Testis (tissue), 2 donors: ENCODE measurements at regions not wholly inside any gene's neighbourhood (a gene's known extent, or its start where the extent isn't known, plus 50 kb on each side); places are given as distances from the start of the nearest gene placed in this dataset.
A peak's percentile ranks its signal among the peaks of the same experiment; 100 is the strongest.
"Not testable (repeated sequence)": the region's sequence is repeated elsewhere in the genome, so short reads cannot be mapped to it uniquely, and the experiment has no call there.

Experiments
- DNase-seq: peaks from one replicate; pipeline ENCODE4 v3.0.0-alpha.2; 2019
- H3K27ac ChIP-seq, 2 donors: fragments of 200-600 bp; sonication (generic); one replicate each; pipeline ENCODE4 v1.5.1; 2019
- H3K27me3 ChIP-seq: fragments of 200-600 bp; sonication (generic); one replicate; pipeline ENCODE4 v1.5.1; 2019
- H3K36me3 ChIP-seq: fragments of 200-600 bp; sonication (generic); one replicate; pipeline ENCODE4 v1.5.1; 2017; ENCODE audit warnings: low read depth; ENCODE audit errors: missing control alignments
- H3K4me1 ChIP-seq: fragments of 200-600 bp; sonication (generic); one replicate; pipeline ENCODE4 v1.5.1; 2019
- H3K4me3 ChIP-seq, 2 donors: fragments of 200-600 bp; sonication (generic); one replicate each; pipeline ENCODE4 v1.5.1; 2017 to 2019
- H3K9me3 ChIP-seq: fragments of 200-600 bp; sonication (generic); one replicate; pipeline ENCODE4 v1.5.1; 2017
- POLR2A ChIP-seq: fragments of 450-650 bp; IDR thresholded peaks from one replicate; pipeline ENCODE4 v1.6.1; 2017; ENCODE audit warnings: antibody characterized with exemption, mild to moderate bottlenecking, moderate library complexity
- WGBS, 2 donors: methylation state at CpG; one replicate each; pipeline ENCODE4 v1.1.5; 2018; 5-methylcytosine and 5-hydroxymethylcytosine counted together
- intact Hi-C: fragments of 100-400 bp; cut with DNase I; formaldehyde crosslinking; loops from one replicate; pipeline ENCODE4 v1.15.1; 2023; ENCODE audit warnings: low total_unique reads
- TF ChIP-seq, protein P1 (sequence below), 3 experiments: fragments of 450-650 bp in 2 of 3; fragments of 200-600 bp in 1 of 3; sonication (generic) in 1 of 3; IDR thresholded peaks; one replicate each; pipeline ENCODE4 v1.5.1; 2016 to 2019; ENCODE audit warnings: antibody characterized with exemption in 3 of 3, mild to moderate bottlenecking in 2 of 3, moderate library complexity in 1 of 3

DNA sequence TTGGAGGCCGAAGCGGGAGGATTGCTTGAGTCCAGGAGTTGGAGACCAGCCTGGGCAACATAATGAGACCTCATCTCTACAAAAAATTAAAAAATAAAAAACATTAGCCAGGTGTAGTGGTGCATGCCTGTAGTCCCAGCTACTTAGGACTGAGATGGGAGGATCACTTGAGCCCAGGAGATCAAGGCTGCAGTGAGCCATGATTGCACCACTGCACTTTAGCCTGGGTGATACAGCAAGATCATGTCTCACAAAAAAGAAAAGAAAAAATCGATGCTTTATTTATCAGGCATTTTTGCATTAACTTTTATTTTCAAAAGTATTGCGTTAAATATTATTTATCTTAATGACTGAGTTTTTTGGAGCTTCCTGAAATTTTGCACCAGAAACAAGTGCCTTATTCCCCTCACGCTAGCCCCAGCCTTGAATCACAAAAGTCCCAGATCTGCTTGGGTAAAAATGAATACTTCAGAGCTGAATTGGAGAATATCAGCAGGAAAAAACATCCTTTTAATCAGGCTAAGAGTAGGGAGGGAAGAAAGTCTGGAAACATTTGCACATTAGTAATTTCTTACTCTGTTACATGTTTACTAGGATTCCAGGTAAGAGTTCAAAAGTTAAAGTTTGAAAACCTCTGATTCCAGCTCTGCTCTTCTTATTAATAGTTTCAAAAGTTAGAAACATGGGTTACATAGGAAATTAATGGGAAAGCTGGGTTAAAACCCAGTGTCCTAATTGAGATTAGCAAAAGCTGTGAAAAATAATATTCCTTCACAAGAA lies 111.4 kb upstream of the FOXN2 start:
- no peaks in the 10 kb centered on the region for H3K27me3 ChIP-seq
- H3K27ac ChIP-seq, result no peak overlapping the region
- H3K9me3 ChIP-seq, result no peaks in the 10 kb centered on the region
- no peak overlapping the region for H3K4me3 ChIP-seq
- TF ChIP-seq, protein P1, sequence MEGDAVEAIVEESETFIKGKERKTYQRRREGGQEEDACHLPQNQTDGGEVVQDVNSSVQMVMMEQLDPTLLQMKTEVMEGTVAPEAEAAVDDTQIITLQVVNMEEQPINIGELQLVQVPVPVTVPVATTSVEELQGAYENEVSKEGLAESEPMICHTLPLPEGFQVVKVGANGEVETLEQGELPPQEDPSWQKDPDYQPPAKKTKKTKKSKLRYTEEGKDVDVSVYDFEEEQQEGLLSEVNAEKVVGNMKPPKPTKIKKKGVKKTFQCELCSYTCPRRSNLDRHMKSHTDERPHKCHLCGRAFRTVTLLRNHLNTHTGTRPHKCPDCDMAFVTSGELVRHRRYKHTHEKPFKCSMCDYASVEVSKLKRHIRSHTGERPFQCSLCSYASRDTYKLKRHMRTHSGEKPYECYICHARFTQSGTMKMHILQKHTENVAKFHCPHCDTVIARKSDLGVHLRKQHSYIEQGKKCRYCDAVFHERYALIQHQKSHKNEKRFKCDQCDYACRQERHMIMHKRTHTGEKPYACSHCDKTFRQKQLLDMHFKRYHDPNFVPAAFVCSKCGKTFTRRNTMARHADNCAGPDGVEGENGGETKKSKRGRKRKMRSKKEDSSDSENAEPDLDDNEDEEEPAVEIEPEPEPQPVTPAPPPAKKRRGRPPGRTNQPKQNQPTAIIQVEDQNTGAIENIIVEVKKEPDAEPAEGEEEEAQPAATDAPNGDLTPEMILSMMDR (IDR thresholded peaks at IDR 0.05), result no peak
- no peak for TF ChIP-seq POLR2A
- DNase-seq, result no peak
- WGBS, 2 donors, result 88 to 91% methylated on average over 5 of the region's 5 CpGs
- intact Hi-C loops, result no loop called here
- H3K4me1 ChIP-seq, result no peaks in the 10 kb centered on the region
- H3K36me3 ChIP-seq, result no peaks in the 10 kb centered on the region

DNA sequence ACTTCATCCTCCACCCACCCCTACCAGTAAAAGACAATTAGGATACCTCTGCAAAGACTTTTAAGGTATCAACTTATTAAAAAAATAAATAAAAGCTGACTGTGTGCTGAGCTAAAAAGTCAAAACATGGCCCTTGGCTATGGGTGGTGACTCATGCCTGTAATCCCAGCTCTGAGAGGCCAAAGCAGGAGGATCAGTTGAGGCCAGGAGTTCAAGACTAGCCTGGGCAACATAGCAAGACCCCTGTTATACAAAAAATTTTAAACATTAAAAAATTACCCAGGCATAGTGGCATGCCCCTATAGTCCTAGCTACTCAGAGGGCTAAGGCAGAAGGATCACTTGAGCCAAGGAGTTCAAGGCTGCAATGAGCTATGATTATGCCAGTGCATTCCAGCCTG lies 110.8 kb upstream of the FOXN2 start:
- intact Hi-C loops, result no loop called here
- TF ChIP-seq, protein P1 (IDR thresholded peaks at IDR 0.05), result no peak
- no peak for TF ChIP-seq POLR2A
- Histone ChIP-seq H3K27ac (no peak overlapping the region), H3K27me3 (no peaks in the 10 kb centered on the region), H3K4me1 (peaks cover under 1% of the 10 kb centered on the region), H3K9me3 (no peaks in the 10 kb centered on the region), H3K36me3 (no peaks in the 10 kb centered on the region), H3K4me3 (no peak overlapping the region)
- DNase-seq, result no peak

DNA sequence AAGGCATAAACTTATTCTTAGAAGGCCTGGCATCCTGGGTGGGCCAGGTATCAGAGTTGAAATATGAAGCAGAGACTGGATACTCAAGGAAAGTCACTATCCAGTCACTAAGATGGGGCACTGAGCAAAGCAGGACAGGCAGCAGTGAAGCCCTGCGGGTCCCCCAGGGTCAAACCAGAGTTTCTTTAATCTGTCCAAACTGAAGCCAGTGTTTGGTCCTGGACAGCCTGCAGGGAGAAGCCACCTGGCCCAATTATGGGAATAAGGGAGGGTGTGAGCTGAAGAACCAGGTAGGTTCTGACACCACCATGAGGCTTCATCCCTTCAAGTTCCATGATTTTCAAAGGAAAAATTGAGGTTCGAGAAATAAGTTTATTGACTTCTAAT lies 109.7 kb upstream of the FOXN2 start:
- no peaks in the 10 kb centered on the region for H3K36me3 ChIP-seq
- TF ChIP-seq POLR2A, result no peak
- TF ChIP-seq, protein P1 (IDR thresholded peaks at IDR 0.05), result no peak
- intact Hi-C loops, result no loop called here
- H3K27me3 ChIP-seq, result no peaks in the 10 kb centered on the region
- peak overlapping the region; percentile 26 to 33 for H3K27ac ChIP-seq
- H3K4me1 ChIP-seq, result peaks cover 11% of the 10 kb centered on the region
- no peak for DNase-seq
- H3K9me3 ChIP-seq, result no peaks in the 10 kb centered on the region
- WGBS, 2 donors, result 80 to 87% methylated on average over 2 of the region's 2 CpGs
- H3K4me3 ChIP-seq, result no peak overlapping the region

DNA sequence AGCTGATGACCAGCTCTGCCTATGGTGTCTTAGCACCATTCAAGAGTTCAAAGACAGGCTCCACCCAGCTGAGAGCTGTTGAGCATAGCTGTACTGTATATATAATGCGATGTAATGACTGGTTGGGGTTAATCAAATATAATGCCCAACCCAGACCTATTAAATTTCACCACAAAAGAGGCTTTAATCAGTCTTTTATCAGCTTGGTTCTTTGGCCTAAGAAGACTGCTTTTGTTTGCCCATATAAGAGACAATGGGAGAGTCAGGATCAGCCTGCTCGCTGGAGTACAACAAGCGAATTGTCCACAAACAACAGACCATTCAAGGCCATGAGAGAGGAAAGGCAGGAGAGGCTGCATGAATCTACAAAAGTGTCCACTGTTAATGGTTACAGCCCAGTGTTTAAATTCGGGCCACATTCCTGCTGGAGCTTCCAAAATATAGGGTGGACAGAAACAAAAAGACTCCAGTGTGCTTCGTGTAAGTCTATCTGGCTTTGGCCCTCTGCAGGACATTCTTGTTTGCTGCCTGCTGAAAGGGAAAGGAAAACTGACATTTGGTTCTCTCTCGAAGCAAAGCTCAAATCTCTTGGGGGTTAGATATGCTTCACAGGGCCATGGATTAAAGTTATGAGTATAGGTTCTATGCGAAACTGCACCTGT lies 109.2 kb upstream of the FOXN2 start:
- Histone ChIP-seq H3K27ac (peak overlapping the region; percentile 26 to 64), H3K4me1 (peaks cover 11% of the 10 kb centered on the region)
- WGBS, 2 donors, result 63 to 75% methylated on average over 7 of the region's 7 CpGs

DNA sequence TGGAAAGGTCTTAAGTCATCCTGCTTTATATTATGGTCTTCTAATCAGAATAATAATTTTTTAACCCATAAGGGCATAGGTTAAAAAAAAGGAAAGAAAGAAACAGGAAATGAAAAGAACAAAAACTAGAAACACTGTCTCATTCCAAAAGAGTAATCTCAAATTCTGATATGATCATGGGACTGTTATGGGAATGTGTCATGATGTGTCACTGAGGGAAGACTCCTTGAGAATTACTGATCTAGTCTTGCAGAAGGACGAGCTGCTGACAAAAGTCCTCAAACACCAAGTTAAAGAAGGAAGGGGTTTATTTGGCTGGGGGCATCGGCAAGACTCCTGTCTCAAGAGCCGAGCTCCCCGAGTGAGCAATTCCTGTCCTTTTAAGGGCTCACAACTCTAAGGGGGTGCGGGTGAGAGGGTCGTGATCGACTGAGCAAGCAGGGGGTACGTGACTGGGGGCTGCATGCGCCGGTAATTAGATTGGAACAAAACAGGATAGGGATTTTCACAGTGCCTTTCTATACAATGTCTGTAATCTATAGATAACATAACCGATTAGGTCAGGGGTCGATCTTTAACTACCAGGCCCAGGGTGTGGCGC lies 108.3 kb upstream of the FOXN2 start:
- H3K27me3 ChIP-seq, H3K9me3 ChIP-seq, H3K36me3 ChIP-seq, DNase-seq, intact Hi-C loops, H3K4me3 ChIP-seq: not testable (repeated sequence)
- Histone ChIP-seq H3K27ac (peak overlapping the region; percentile 8 to 64), H3K4me1 (peaks cover 11% of the 10 kb centered on the region)
- 91 to 94% methylated on average over 13 of the region's 13 CpGs for WGBS, 2 donors

More for the DNA sequence above, 109.2 kb upstream of the FOXN2 start:
- DNase-seq, result peak; percentile 65
- no peak for TF ChIP-seq POLR2A
- TF ChIP-seq, protein P1 (IDR thresholded peaks at IDR 0.05), result no peak
- Histone ChIP-seq H3K9me3 (no peaks in the 10 kb centered on the region), H3K4me3 (no peak overlapping the region), H3K27me3 (no peaks in the 10 kb centered on the region), H3K36me3 (no peaks in the 10 kb centered on the region)
- intact Hi-C loops, result no loop called here
